AG04449 (cell line): ENCODE measurements at regions not wholly inside any gene's neighbourhood (a gene's known extent, or its start where the extent isn't known, plus 50 kb on each side); places are given as distances from the start of the nearest gene placed in this dataset.

ENCODE experiments used
- CTCF ChIA-PET: fragments of 350-600 bp; formaldehyde crosslinking; extraction: SDS; loops from one replicate; lab custom pipeline; 2021; ENCODE audit warnings: antibody characterized with exemption; lab: Yijun Ruan, JAX
- POLR2A ChIA-PET: fragments of 400-600, 350-600 bp; formaldehyde crosslinking; extraction: SDS; loops from one replicate; lab custom pipeline; 2020; ENCODE audit warnings: antibody characterized with exemption, inconsistent platforms; lab: Yijun Ruan, JAX
- DNase-seq: peaks from one replicate; pipeline ENCODE4 v3.0.0-alpha.2; 2010; ENCODE audit warnings: low read depth, low spot score
- H3K4me3 ChIP-seq: 2 replicates; pipeline ENCODE4 v1.5.1; 2011; ENCODE audit warnings: low read depth, mild to moderate bottlenecking, control low read depth, low read length
- CTCF ChIP-seq: IDR thresholded peaks from one replicate; pipeline ENCODE4 v1.5.1; 2011; ENCODE audit warnings: mild to moderate bottlenecking, moderate library complexity, low read length, control low read depth, inconsistent platforms; ENCODE audit not compliant: insufficient read depth; ENCODE audit errors: missing control alignments

DNA sequence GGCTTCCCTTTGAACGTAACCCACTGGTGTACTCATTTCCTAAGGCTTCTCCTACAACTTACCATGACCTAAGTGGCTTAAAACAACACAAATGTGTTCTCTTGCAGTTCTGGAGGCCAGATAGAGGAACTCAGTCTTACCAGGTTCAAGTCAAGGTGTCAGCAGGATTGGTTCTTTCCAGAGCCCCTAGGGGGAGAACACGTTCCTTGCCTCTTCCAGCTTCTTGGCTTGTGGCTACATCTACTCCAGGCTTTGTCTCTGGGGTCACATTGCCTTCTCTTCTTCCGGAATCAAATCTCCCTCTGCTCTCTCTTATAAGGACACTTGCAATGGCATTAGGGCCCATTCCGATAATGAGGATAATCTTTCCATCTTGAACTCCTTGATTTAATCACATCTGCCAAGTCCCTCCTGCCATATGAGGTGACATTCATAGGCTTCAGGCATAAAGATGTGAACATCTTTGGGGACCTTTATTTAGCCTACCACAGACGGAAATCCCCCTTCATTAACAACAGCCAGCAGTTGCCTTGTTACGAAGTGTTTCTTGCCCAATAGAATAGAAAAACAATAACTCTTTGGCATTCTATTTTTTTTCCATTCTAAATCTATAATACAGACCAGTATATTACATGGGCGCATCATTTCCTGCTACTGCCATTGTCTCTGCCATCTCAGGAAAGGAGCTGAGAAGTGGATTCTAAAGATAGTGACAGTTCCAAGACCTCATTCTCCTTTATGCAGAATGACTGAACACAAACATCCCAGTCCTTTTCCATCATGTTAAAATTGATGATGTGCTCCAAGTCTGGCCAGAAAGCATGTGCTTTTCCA is 362.0 kb downstream of the ZNF521 start:
- H3K4me3 ChIP-seq, result no peak overlapping the region
- POLR2A ChIA-PET, result no interaction called here
- CTCF ChIA-PET, result no interaction called here
- no peak for DNase-seq
- TF ChIP-seq CTCF, result no peak

DNA sequence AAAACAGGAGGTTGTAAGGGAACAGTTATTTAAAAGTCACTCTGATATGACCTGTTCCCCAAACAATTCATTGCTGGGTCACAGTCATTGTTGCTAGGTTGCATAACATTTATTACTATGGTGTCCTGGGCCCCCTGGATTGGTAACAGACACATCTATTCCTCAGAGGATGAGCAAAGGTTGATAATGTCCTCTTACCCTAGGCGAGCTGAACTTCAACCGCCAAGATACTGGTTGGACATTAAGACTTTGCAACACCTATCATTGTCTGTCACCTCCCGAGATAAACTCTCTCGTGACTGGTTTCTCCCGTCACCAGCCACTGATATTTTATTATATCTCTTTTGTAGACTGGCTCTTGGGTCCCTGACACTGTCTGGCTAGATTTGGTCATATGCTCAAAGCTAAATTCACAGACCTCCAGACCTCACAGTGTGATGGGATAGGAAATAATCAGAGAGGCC is 361.3 kb downstream of the ZNF521 start:
- ChIA-PET CTCF (no interaction called here), POLR2A (no interaction called here)
- no peak for TF ChIP-seq CTCF
- no peak for DNase-seq
- no peak overlapping the region for H3K4me3 ChIP-seq

GRCh38 chr18:24991141-24992060 is 360.6 kb downstream of the ZNF521 start:
- TF ChIP-seq CTCF, result no peak
- H3K4me3 ChIP-seq, result no peak overlapping the region
- POLR2A ChIA-PET, result no interaction called here
- CTCF ChIA-PET, result no interaction called here
- DNase-seq, result no peak

GRCh38 chr18:24992491-24992890 is 359.5 kb downstream of the ZNF521 start:
- POLR2A ChIA-PET, result no interaction called here
- DNase-seq, result no peak
- CTCF ChIA-PET, result no interaction called here
- H3K4me3 ChIP-seq, result no peak overlapping the region
- no peak for TF ChIP-seq CTCF

DNA sequence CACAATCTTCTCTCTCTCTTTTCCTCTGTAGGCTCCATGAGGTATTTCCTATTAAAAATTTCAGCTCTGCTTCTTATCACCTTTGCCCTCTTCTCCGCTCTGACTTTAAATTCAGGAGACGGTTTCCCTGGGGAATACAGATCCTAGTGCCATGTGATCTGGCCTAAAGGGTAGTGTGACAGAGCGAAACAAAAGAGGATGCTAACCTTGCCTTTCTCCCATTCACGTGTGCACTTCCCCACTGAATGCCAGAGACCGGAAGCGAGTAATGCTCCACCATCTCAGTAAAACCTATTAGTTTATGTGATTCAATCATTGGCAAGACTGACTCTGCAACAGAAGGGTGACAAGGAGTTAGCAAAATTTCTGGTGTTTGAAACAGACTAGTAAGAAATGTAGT is 358.3 kb downstream of the ZNF521 start:
- H3K4me3 ChIP-seq, result no peak overlapping the region
- TF ChIP-seq CTCF, result no peak
- ChIA-PET CTCF (no interaction called here), POLR2A (no interaction called here)
- no peak for DNase-seq

DNA sequence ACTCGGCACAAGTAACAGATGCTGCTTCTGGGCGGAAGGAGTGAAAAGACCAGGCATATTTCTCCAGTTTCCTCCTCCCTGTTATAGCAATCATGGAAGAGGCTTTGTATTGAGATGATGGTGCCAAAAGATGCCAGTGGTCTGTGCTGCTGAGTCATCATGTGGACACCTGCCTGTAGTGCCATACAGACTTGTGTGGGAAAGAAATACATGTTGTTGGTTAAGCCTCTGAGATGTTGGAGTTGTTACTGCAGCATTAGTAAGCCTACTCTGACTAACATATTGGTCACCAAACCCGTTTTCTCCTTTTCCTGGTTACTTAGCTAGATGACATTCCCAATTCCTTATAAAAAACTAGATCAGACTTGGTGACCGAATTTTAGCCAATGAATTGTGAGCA is 356.9 kb downstream of the ZNF521 start:
- CTCF ChIA-PET, result no interaction called here
- no peak for TF ChIP-seq CTCF
- no peak overlapping the region for H3K4me3 ChIP-seq
- DNase-seq, result no peak
- POLR2A ChIA-PET, result interaction anchor here (0.7 kb wide), 1 partner anchor 119 kb away, joined by 3 read pairs; no protein-coding TSS in a partner anchor
